GM12873 (cell line): ENCODE measurements at regions not wholly inside any gene's neighbourhood (a gene's known extent, or its start where the extent isn't known, plus 50 kb on each side); places are given as distances from the start of the nearest gene placed in this dataset.

Experiments used
- CTCF ChIP-seq: IDR thresholded peaks from 2 replicates; pipeline ENCODE4 v1.5.1; 2012; ENCODE audit warnings: low read depth, mild to moderate bottlenecking, moderate library complexity, low read length, control low read depth; ENCODE audit not compliant: insufficient read depth; ENCODE audit errors: missing control alignments

- no peak for TF ChIP-seq CTCF
Observed at GRCh38 chr3:180223268-180223667, 186.5 kb upstream of the PEX5L start.

GRCh38 chr3:180229113-180229512, 192.4 kb upstream of the PEX5L start:
- no peak for TF ChIP-seq CTCF

- TF ChIP-seq CTCF, result no peak
Observed at GRCh38 chr3:180239939-180240338, 203.2 kb upstream of the PEX5L start.

GRCh38 chr3:180246688-180247195, 210.0 kb upstream of the PEX5L start:
- no peak for TF ChIP-seq CTCF

- TF ChIP-seq CTCF, result no peak
Observed at GRCh38 chr3:180250172-180250571, 213.4 kb upstream of the PEX5L start.

GRCh38 chr3:180252683-180253082, 215.9 kb upstream of the PEX5L start:
- TF ChIP-seq CTCF, result no peak

- TF ChIP-seq CTCF, result no peak
Observed at GRCh38 chr3:180253283-180253682, 216.5 kb upstream of the PEX5L start.

GRCh38 chr3:180264479-180264878, 227.7 kb upstream of the PEX5L start:
- TF ChIP-seq CTCF, result no peak
